ENCODE measurements at regions not wholly inside any gene's neighbourhood (a gene's known extent, or its start where the extent isn't known, plus 50 kb on each side); places are given as distances from the start of the nearest gene placed in this dataset.
"Not testable (repeated sequence)": the region's sequence is repeated elsewhere in the genome, so short reads cannot be mapped to it uniquely, and the experiment has no call there.

DNA sequence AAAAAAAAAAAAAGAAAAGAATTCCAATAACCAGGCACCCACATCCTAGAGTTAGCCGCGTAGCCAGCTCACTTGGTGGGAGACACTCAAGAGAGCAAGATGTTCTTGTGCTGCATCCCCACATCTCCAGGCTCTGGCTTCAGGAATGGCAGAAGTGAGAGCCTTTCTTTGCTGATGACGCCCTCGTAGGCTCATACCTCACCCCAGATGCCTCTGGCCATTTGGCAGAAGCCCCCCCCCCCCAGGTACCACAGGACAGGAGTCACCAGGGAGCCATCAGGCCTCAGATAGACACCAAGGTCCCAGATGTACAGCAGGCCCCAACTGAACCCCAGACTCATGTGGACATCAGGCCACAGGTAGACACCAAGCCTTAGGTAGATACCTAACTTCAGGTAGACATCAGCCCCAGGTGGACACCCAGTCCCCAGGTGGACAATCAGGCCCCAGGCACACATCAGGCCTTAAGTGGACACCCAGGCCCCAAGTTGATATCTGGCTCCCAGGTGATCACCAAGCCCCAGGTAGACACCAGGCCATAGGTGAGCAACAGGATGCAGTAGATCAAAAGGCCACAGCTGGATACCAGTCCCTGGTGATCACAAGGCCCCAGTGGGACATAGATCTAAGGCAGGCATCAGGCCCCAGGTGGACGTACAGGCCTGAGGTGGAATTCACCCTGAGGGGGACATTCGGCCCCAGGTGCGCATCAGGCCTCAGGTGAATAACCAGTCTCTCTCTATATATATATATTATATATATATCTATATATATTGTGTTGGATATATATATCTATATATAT lies 202.5 kb downstream of the POTEM start:
- H3K36me3 ChIP-seq (ENCODE audit: low read depth); ATAC-seq; H3K4me3 ChIP-seq; H3K4me1 ChIP-seq (ENCODE audit: low read depth); intact Hi-C loops (cut with DNase I, micrococcal nuclease): not testable (repeated sequence)
- peak in 1 of 3 donors; percentile 41 for DNase-seq
- peaks cover 37% of the 10 kb centered on the region for H3K9me3 ChIP-seq

DNA sequence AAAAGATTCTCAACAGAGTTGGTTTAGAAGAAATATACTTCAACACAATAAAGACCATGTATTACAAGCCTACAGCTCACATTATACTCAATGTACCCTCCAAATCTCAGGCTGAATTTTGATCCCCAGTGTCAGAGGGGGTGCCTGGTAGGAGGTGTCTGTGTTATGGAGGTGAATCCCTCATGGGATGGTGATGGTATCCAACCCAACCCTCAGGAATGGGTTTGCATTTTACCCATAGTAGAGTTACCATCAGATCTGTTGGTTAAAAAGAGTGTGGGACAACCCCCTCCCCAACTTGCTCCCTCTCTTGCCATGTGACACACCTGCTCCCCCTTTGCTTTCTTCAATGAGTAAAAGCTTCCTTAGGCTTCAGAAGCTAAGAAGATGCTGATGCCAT lies 205.5 kb downstream of the POTEM start:
- ATAC-seq; DNase-seq; H3K36me3 ChIP-seq (ENCODE audit: low read depth); H3K4me3 ChIP-seq; H3K4me1 ChIP-seq (ENCODE audit: low read depth); intact Hi-C loops (cut with DNase I, micrococcal nuclease): not testable (repeated sequence)
- H3K9me3 ChIP-seq: peaks cover 34% of the 10 kb centered on the region

DNA sequence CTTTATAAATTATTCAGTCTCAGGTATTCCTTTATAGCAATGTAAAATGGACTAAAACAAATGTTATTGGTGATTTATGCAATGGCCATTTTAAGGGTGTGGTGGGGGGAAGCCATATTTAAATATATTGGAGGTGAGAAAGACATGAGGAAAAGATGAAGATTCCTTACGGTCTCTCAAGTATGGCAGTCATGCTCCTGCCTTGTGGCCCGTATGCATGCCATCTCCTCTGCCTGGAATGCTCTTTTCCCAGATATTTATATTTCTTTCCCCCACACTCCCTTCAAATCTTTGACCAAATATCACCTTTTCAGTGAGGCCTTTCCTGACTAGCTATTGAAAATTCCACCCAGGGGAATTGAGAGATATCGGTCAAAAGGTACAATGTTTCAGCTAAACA lies 206.0 kb downstream of the POTEM start:
- H3K9me3 ChIP-seq: peaks cover 29% of the 10 kb centered on the region
- H3K4me3 ChIP-seq; DNase-seq; H3K36me3 ChIP-seq (ENCODE audit: low read depth); ATAC-seq; intact Hi-C loops (cut with DNase I, micrococcal nuclease); H3K4me1 ChIP-seq (ENCODE audit: low read depth): not testable (repeated sequence)

DNA sequence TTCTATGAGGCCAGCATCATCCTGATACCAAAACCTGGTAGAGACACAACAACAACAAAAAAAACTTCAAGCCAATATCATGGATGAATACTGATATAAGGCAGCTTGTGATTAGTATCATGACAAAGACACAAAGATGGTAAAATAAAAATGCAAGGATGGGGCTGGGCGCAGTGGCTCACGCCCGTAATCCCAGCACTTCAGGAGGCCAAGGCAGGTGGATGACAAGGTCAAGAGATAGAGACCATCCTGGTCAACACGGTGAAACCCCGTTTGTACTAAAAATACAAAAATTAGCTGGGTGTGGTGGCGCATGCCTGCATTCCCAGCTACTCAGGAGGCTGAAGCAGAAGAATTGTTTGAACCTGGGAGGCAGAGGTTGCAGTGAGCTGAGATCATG lies 210.2 kb downstream of the POTEM start:
- DNase-seq; ATAC-seq; H3K36me3 ChIP-seq (ENCODE audit: low read depth); H3K4me3 ChIP-seq; H3K4me1 ChIP-seq (ENCODE audit: low read depth); intact Hi-C loops (cut with DNase I, micrococcal nuclease): not testable (repeated sequence)
- peaks cover 16% of the 10 kb centered on the region for H3K9me3 ChIP-seq

DNA sequence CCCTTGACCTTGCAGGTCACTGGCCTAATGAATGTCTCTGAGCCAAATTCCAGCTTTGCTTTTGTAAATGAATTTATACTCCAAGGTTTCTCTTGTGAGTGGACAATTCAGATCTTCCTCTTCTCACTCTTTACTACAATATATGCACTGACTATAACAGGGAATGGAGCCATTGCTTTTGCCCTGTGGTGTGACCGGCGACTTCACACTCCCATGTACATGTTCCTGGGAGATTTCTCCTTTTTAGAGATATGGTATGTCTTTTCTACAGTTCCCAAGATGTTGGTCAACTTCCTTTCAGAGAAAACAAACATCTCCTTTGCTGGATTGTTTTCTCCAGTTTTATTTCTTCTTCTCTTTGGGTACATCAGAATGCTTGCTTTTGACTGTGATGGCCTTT lies 213.1 kb downstream of the POTEM start:
- intact Hi-C loops (cut with DNase I, micrococcal nuclease); H3K9me3 ChIP-seq: not testable (repeated sequence)

DNA sequence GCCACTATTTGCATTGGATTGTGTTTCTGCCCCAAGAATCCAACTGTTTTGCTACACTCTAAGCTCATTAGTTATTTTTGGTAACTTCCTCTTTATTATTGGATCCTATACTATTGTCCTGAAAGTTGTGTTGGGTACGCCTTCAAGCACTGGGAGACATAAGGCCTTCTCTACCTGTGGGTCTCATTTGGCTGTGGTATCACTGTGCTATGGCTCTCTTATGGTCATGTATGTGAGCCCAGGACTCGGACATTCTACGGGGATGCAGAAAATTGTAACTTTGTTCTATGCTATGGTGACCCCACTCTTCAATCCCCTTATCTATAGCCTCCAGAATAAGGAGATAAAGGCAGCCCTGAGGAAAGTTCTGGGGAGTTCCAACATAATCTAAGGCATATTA lies 213.6 kb downstream of the POTEM start:
- H3K4me1 ChIP-seq (ENCODE audit: low read depth); H3K36me3 ChIP-seq (ENCODE audit: low read depth); DNase-seq; H3K4me3 ChIP-seq; ATAC-seq; intact Hi-C loops (cut with DNase I, micrococcal nuclease); H3K9me3 ChIP-seq: not testable (repeated sequence)

More for the DNA sequence above, 213.1 kb downstream of the POTEM start:
- H3K4me1 ChIP-seq (ENCODE audit: low read depth); H3K36me3 ChIP-seq (ENCODE audit: low read depth); DNase-seq; ATAC-seq; H3K4me3 ChIP-seq: not testable (repeated sequence)

DNA sequence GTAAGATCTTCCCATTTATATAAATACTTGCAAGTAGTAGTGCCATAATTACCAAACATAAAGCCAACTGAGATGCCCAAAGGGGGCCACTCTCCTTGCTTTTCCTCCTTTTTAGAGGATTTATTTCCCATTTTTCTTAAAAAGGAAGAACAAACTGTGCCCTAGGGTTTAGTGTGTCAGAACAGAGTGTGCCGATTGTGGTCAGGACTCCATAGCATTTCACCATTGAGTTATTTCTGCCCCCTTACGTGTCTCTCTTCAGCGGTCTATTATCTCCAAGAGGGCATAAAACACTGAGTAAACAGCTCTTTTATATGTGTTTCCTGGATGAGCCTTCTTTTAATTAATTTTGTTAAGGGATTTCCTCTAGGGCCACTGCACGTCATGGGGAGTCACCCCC lies 227.9 kb downstream of the POTEM start:
- not testable (repeated sequence) for DNase-seq; H3K4me1 ChIP-seq (ENCODE audit: low read depth)

DNA sequence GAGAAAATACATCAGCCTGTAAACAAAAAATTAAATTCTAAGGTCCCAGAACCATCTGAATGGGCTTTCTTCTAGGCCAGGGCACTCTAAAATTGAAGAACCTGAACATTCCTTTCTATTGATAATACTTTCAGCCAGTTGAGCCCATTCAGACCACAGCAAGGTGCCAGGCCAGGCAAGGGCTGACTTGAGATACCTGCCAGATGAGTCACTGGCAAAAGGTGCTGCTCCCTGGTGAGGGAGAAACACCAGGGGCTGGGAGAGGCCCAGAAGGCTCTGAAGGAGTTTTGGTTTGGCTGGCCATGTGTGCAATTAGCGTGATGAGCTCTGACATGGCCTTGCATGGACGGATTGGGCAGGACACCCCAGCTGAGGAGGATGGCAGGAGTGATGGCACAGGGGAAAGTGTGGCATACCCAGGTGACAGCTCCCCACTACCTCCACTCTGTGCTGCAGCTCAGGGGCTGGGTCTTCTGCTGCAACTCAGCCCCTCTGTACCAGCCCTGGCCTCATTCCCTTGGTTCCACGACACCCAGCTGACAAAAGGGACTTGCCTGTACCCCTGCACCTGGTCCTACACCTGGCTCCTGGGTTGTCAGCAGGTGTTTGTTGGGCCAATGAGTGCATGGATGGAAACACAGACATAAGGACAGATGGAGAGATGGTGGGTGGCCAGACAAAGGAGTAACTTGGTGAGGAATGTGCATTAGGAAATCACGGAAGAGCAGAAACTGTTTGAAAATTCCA lies 230.4 kb downstream of the POTEM start:
- peak; percentile 6 for ATAC-seq
- H3K36me3 ChIP-seq (ENCODE audit: low read depth); H3K4me3 ChIP-seq; H3K4me1 ChIP-seq (ENCODE audit: low read depth); intact Hi-C loops (cut with DNase I, micrococcal nuclease); H3K9me3 ChIP-seq; DNase-seq: not testable (repeated sequence)

More for the DNA sequence above, 227.9 kb downstream of the POTEM start:
- H3K4me3 ChIP-seq; H3K36me3 ChIP-seq (ENCODE audit: low read depth); H3K9me3 ChIP-seq; ATAC-seq; intact Hi-C loops (cut with DNase I, micrococcal nuclease): not testable (repeated sequence)

DNA sequence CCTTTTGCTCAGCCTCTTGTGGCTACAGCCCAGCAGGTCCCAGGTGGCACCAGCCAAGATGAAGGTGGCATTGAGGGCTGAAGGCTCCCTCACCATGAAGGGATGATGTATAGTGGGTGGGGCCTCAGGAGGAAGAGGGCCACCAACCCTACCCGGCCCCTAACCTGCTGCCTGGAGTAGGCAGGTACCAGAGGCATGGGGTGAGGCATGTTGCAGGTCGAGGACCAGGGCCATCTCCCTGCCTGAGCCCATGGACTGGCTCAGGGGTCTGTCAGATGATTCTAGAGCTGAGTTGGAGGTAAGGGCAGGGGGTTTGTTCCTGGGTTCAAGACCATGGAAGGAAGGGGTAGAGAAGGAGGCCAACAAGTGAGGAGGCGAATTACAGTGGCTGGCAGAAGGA lies 231.1 kb downstream of the POTEM start:
- ATAC-seq; intact Hi-C loops (cut with DNase I, micrococcal nuclease); H3K4me3 ChIP-seq; H3K4me1 ChIP-seq (ENCODE audit: low read depth); H3K9me3 ChIP-seq; H3K36me3 ChIP-seq (ENCODE audit: low read depth); DNase-seq: not testable (repeated sequence)

DNA sequence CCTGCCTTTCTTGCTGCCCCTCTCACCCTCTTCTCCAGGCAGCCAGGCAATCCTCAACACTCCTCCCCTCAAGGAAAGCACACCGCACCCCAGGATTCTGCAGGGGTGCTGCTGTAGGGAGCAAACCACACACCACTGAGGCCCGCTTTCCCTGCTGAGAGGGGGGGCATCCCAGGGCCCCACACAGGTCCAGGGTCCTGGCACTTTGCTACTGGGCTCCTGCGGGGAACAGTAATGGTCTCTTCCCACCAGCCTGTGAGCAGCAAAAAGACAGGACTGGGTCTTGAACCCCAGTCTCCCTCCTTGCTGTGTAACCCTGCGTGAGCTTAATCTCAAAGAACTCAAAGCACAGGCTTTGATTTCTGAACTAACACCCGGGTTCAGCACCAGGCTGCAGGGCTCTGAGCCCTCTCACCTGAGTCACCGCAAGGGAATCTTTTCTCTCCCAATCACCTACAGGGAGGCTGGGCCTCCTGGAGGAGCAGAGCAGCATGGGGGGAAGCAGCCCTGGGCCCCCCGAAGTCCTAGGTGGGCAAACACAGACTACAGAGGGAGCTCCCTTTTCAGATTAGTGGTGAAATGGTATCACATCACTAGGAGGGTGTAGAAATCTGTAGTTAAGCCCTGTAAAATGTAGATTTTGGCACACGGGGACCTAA lies 232.6 kb downstream of the POTEG start:
- H3K4me3 ChIP-seq; H3K9me3 ChIP-seq; H3K4me1 ChIP-seq (ENCODE audit: low read depth); intact Hi-C loops (cut with DNase I, micrococcal nuclease); ATAC-seq; H3K36me3 ChIP-seq (ENCODE audit: low read depth); DNase-seq: not testable (repeated sequence)

DNA sequence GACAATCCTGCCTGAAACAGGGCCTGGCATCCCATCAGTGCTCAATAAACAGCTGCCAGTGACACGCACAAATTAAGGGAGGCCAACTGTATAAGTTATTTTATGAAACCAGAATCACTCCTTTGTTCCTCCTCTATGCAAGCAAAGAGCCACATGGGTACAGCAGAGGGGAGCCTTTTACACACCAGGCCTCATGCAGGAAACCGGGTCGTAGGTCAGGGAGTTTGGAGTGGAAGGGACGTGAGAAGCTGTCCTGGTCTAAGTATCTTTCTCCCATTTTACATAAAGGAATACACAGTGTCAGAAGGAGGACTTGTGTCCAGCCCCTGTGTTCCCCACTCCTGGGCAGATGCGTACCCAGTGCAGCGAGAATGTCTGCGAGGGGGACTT lies 232.1 kb downstream of the POTEG start:
- H3K9me3 ChIP-seq; H3K36me3 ChIP-seq (ENCODE audit: low read depth); ATAC-seq; H3K4me1 ChIP-seq (ENCODE audit: low read depth); DNase-seq; intact Hi-C loops (cut with DNase I, micrococcal nuclease); H3K4me3 ChIP-seq: not testable (repeated sequence)

DNA sequence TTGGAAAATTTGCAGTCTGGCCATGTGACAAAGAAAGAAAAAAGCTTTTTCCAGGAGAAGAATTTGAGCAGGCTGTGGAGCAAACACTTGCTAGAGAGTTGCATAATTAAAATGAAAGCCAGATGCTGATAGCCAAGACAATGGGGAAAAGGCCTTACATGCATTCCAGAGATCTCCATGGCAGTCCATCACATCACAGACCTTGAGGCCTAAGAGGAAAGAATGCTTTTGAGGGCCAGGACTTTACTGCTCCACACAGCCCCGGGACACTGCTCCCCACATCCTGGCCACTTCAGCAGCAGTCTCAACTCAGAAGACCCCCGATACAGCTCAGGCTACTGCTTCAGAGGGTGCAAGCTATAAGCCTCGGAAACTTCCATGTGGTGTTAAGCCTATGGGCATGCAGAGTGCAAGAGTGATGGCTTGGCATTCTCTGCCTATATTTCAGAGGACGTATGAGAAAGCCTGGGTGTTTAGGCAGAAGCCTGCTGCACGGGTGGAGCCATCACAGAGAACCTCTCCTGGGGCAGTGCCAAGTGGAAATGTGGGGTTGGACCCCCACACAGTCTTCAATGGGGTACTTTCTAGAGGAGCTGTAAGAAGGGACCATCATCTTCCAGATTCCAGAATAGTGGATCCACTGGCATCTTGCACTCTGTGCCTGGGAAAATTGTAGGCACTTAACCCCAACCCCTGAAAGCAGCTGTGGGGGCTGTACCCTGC lies 230.7 kb downstream of the POTEG start:
- H3K4me1 ChIP-seq (ENCODE audit: low read depth); DNase-seq; H3K9me3 ChIP-seq; intact Hi-C loops (cut with DNase I, micrococcal nuclease); H3K4me3 ChIP-seq; H3K36me3 ChIP-seq (ENCODE audit: low read depth): not testable (repeated sequence)
- peak; percentile 11 for ATAC-seq

DNA sequence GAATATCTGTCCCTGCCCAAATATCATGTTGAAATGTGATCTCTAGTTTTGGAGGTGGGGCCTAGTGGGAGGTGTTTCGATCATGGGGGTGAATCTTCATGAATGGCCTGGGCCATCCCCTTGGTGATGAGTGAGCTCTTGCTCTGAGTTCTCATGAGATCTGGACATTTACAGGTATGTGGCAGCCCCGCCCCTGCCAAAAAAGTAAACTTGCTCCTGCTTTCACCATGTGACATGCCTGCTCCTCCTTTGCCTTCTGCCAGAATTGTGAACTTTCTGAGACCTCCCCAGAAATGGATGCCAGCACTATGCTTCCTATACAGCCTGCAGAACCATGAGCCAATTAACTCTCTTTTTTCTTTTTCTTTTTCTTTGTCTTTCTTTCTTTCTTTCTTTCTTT lies 229.3 kb downstream of the POTEG start:
- DNase-seq; H3K36me3 ChIP-seq (ENCODE audit: low read depth); ATAC-seq; H3K9me3 ChIP-seq; H3K4me3 ChIP-seq; intact Hi-C loops (cut with DNase I, micrococcal nuclease); H3K4me1 ChIP-seq (ENCODE audit: low read depth): not testable (repeated sequence)

DNA sequence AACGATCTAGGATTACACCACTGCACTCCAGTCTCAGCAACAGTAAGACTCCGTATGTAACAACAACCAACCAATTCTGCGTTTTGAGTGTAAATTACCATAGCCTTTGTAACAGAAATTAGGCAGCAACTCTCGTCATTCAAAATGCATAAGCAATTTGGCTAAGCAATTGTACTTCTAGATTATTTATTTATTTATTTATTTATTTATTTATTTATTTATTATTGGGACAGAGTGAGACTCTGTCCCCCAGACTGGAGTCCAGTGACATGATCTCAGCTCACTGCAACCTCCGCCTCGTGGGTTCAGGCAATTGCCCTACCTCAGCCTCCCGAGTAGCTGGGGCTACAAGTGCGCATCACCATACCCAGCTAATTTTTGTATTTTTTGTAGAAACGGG lies 217.7 kb downstream of the POTEG start:
- ATAC-seq; H3K4me3 ChIP-seq; DNase-seq; H3K36me3 ChIP-seq (ENCODE audit: low read depth); H3K4me1 ChIP-seq (ENCODE audit: low read depth); intact Hi-C loops (cut with DNase I, micrococcal nuclease); H3K9me3 ChIP-seq: not testable (repeated sequence)

All from mucosa of descending colon (tissue), 3 donors.